Smooth muscle cell (in vitro differentiated cells): ENCODE measurements at regions not wholly inside any gene's neighbourhood (a gene's known extent, or its start where the extent isn't known, plus 50 kb on each side); places are given as distances from the start of the nearest gene placed in this dataset.
"Not testable (repeated sequence)": the region's sequence is repeated elsewhere in the genome, so short reads cannot be mapped to it uniquely, and the experiment has no call there.

ENCODE experiments used
- DNase-seq: peaks from one replicate; lab custom pipeline; 2025; ENCODE audit not compliant: unreplicated experiment; lab: John Stamatoyannopoulos, UW
- H2AFZ ChIP-seq: fragments of 200-600 bp; sonication (generic); 2 replicates; pipeline ENCODE4 v1.6.0; 2016; ENCODE audit warnings: antibody characterized with exemption, low read depth, mild to moderate bottlenecking
- H3F3A ChIP-seq: fragments of 200-600 bp; sonication (generic); 2 replicates; pipeline ENCODE4 v1.6.0; 2017; ENCODE audit warnings: antibody characterized with exemption, low read depth
- H3K27ac ChIP-seq: fragments of 200-600 bp; sonication (generic); 2 replicates; pipeline ENCODE4 v1.5.1; 2016; ENCODE audit warnings: low read depth, mild to moderate bottlenecking
- H3K27me3 ChIP-seq: fragments of 200-600 bp; sonication (generic); 2 replicates; pipeline ENCODE4 v1.6.1; 2016; ENCODE audit warnings: low read depth, mild to moderate bottlenecking
- H3K36me3 ChIP-seq: fragments of 200-600 bp; sonication (generic); 2 replicates; pipeline ENCODE4 v1.5.1; 2016; ENCODE audit warnings: low read depth
- H3K4me1 ChIP-seq: fragments of 200-600 bp; sonication (generic); 2 replicates; pipeline ENCODE4 v1.5.1; 2016; ENCODE audit warnings: low read depth
- H3K4me2 ChIP-seq: fragments of 200-600 bp; sonication (generic); 2 replicates; pipeline ENCODE4 v1.6.0; 2016; ENCODE audit warnings: mild to moderate bottlenecking
- H3K4me3 ChIP-seq: fragments of 200-600 bp; sonication (generic); 2 replicates; pipeline ENCODE4 v1.5.1; 2016; ENCODE audit warnings: mild to moderate bottlenecking
- H3K79me2 ChIP-seq: fragments of 200-600 bp; sonication (generic); 2 replicates; pipeline ENCODE4 v1.6.0; 2016; ENCODE audit warnings: low read depth, mild to moderate bottlenecking
- H3K9ac ChIP-seq: fragments of 200-600 bp; sonication (generic); 2 replicates; pipeline ENCODE4 v1.6.0; 2016; ENCODE audit warnings: low read depth
- H3K9me3 ChIP-seq: fragments of 200-600 bp; sonication (generic); replicated peaks from 2 replicates; pipeline ENCODE4 v1.5.1; 2016; ENCODE audit warnings: low read depth
- H4K20me1 ChIP-seq: fragments of 200-600 bp; sonication (generic); 2 replicates; pipeline ENCODE4 v1.6.0; 2016; ENCODE audit warnings: low read depth
- CTCF ChIP-seq: fragments of 200-600 bp; sonication (generic); IDR thresholded peaks from 2 replicates; pipeline ENCODE4 v1.5.1; 2017; ENCODE audit warnings: borderline replicate concordance, mild to moderate bottlenecking, antibody characterized with exemption; ENCODE audit not compliant: insufficient read depth, poor library complexity, severe bottlenecking
- WGBS: methylation state at CpG from one replicate; pipeline ENCODE4 v1.1.7; 2016; ENCODE audit warnings: low lambda C conversion rate; 5-methylcytosine and 5-hydroxymethylcytosine counted together

GRCh38 chr4:27813699-27814425 lies 953.2 kb downstream of the STIM2 start:
- H3K79me2 ChIP-seq, H3K27me3 ChIP-seq, DNase-seq, H3K9me3 ChIP-seq, H3K4me1 ChIP-seq, H3K9ac ChIP-seq, H3K36me3 ChIP-seq, H4K20me1 ChIP-seq: not testable (repeated sequence)
- peak overlapping the region; percentile 75 for H2AFZ ChIP-seq
- WGBS = 68% methylated on average over 18 of the region's 18 CpGs
- H3K4me3 ChIP-seq = peak overlapping the region; percentile 14
- H3K4me2 ChIP-seq = peak overlapping the region; percentile 73
- H3F3A ChIP-seq = peaks cover 11% of the 10 kb centered on the region
- peak overlapping the region; percentile 81 for H3K27ac ChIP-seq

DNA sequence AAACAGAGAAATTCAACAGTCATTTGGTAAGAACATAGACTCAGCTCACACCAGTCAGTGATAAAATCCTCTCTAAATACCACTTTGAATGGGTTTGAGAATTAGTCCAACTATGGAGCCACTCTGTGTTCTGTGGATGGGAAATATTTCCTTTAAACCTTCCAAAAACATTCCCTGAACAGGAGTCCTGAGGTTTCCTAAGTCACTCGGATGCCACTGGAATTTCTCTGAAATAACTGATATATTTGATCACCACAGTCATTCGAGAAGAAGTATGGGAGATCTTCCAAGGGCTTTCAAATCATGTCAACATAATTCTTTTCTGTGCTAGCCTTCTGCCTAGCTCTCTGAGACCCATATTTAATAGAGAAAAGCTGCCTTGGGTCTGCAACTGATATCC lies 958.6 kb downstream of the STIM2 start:
- peaks cover 4% of the 10 kb centered on the region for H3K4me1 ChIP-seq
- H3K79me2 ChIP-seq = no peaks in the 10 kb centered on the region
- H3K27ac ChIP-seq = peak overlapping the region; percentile 27
- no peak for DNase-seq
- TF ChIP-seq CTCF = no peak
- no peak overlapping the region for H3K4me2 ChIP-seq
- no peak overlapping the region for H3K4me3 ChIP-seq
- peak overlapping the region; percentile 10 for H2AFZ ChIP-seq
- no peaks in the 10 kb centered on the region for H3F3A ChIP-seq
- H3K27me3 ChIP-seq = no peaks in the 10 kb centered on the region
- no peaks in the 10 kb centered on the region for H3K36me3 ChIP-seq
- WGBS = 56% methylated on average over 2 of the region's 2 CpGs
- H3K9me3 ChIP-seq = no peaks in the 10 kb centered on the region
- no peaks in the 10 kb centered on the region for H4K20me1 ChIP-seq
- H3K9ac ChIP-seq = no peak overlapping the region

GRCh38 chr4:27828843-27829242 lies 968.2 kb downstream of the STIM2 start:
- Histone ChIP-seq H4K20me1 (no peaks in the 10 kb centered on the region), H3K79me2 (no peaks in the 10 kb centered on the region), H3K36me3 (no peaks in the 10 kb centered on the region), H3K4me3 (no peak overlapping the region), H3K4me2 (no peak overlapping the region), H3F3A (no peaks in the 10 kb centered on the region), H3K27ac (no peak overlapping the region), H3K9ac (no peak overlapping the region), H2AFZ (peak overlapping the region; percentile 49), H3K9me3 (no peaks in the 10 kb centered on the region), H3K4me1 (no peaks in the 10 kb centered on the region), H3K27me3 (no peaks in the 10 kb centered on the region)
- no peak for DNase-seq
- 66% methylated on average over 1 of the region's 1 CpG for WGBS
- no peak for TF ChIP-seq CTCF

DNA sequence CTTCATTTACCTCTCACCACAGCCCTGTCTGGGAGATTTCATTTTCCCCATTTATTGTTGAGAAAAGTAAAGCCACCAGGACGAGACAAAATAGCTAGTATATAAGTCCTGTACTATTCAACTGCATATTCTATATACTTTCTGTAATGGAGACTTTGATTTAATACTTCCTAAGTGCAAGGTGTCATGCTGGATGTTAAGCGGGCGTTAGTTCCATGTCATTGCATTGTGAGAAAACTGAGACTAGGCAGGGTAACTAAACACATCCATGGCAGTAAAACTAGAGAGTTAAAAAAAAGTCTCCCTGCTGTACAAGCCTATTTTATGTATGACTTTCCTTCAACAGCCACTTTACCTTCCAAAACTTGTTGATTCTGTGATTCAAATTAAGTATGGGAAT lies 969.6 kb downstream of the STIM2 start:
- no peak overlapping the region for H2AFZ ChIP-seq
- H3K79me2 ChIP-seq = no peaks in the 10 kb centered on the region
- no peak overlapping the region for H3K4me3 ChIP-seq
- H3K27me3 ChIP-seq = no peaks in the 10 kb centered on the region
- H3F3A ChIP-seq = no peaks in the 10 kb centered on the region
- H3K9ac ChIP-seq = no peak overlapping the region
- H3K9me3 ChIP-seq = no peaks in the 10 kb centered on the region
- TF ChIP-seq CTCF = no peak
- no peak overlapping the region for H3K27ac ChIP-seq
- no peak overlapping the region for H3K4me2 ChIP-seq
- no peaks in the 10 kb centered on the region for H4K20me1 ChIP-seq
- DNase-seq = no peak
- 99% methylated on average over 3 of the region's 3 CpGs for WGBS
- no peaks in the 10 kb centered on the region for H3K36me3 ChIP-seq
- H3K4me1 ChIP-seq = no peaks in the 10 kb centered on the region
